NCI-H1694 (cell line): ENCODE measurements at regions not wholly inside any gene's neighbourhood (a gene's known extent, or its start where the extent isn't known, plus 50 kb on each side); places are given as distances from the start of the nearest gene placed in this dataset.
"Not testable (repeated sequence)": the region's sequence is repeated elsewhere in the genome, so short reads cannot be mapped to it uniquely, and the experiment has no call there.

Source experiments
- DNase-seq: peaks from one replicate; lab custom pipeline; 2025; lab: John Stamatoyannopoulos, UW

DNA sequence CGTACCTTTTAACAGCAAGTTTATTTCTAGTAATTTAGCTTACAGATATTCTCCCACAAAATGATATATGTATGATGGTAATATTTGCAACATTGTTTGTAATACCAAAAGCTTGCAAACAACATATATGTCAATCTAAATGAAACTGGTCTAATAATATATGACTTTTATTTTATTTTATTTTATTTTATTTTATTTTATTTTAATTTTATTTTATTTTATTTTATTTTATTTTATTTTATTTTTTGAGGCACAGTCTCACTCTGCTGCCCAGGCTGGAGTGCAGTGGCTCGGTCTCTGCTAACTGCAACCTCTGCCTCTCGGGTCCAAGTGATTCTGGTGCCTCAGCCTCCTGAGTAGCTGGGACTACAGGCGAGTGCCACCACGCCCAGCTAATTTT is 94.6 kb upstream of the ABCA1 start:
- not testable (repeated sequence) for DNase-seq

DNA sequence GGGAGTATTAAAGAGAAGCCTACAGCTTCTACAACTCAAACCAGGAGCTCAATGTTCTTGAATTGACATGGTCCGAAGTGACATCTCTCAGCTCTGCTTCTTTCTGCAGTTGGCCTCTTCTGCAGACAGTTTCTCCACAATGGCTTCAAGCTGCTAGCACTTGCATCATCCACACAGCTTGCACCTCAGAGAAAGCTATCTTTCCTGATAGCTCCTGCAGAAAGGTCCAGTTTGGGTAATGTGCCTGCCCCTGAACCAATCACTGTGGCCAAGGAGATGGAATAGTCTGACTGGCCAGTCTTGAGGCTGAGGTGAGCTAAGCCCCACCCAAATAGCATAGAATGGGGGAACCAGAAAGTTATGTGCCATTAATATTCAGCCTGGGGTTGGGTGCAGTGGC is 95.8 kb upstream of the ABCA1 start:
- DNase-seq, result no peak

DNA sequence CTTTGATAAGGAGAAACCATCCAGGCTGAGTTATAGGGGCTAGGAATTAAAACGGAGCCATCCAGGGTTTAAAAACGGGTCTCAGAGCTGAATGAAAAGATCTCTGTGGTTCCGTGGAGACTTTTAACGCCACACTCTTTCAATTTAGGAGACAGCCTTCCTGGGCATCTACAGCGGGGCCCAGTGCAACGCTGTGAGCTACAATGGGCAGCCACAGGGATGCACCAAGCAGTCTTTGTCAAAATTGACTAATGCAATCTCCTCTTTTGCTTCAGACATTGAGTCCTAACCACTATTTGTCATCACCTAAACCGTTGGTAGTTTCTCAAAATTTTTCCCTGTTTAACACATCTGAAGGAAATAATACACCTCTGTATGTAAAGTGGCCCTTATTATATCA is 96.6 kb upstream of the ABCA1 start:
- no peak for DNase-seq

DNA sequence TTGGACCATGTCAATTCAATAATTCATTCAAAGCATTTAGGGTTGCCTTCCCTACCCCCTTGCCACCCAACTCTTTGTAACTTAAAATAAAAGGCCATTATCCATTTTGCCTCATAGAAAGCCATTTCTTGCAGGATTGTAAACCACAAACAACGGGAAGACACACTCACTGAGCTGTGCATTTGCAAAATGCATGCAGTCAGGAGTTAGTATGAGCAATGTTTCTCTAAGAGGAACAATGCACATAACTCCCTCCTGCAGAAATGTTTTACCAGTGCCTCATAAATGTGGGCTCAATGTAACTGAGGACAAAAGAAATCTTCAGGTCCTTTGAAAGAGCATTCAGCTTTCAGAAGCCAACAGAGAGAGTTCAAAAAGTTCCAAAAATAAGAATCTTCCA is 98.5 kb upstream of the ABCA1 start:
- DNase-seq, result no peak

DNA sequence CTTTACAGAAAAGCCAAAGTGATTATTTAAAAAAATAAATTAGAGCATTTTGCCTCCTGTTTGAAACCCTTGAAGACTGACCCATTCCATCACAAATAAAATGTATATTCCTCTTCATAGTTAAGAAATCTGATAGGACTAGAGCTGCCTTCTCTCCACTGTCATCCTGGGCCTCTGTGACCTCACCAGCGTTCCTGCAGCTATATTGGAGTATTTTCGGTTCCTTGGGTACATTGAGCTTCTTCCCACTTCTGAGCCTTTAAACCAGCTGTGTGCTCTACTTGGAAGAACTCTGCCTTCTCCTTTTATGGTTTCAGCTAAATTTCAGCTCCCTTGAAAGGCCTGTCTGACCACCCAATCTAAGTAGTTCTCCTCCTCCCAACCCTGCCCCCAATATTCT is 99.1 kb upstream of the ABCA1 start:
- DNase-seq, result no peak

DNA sequence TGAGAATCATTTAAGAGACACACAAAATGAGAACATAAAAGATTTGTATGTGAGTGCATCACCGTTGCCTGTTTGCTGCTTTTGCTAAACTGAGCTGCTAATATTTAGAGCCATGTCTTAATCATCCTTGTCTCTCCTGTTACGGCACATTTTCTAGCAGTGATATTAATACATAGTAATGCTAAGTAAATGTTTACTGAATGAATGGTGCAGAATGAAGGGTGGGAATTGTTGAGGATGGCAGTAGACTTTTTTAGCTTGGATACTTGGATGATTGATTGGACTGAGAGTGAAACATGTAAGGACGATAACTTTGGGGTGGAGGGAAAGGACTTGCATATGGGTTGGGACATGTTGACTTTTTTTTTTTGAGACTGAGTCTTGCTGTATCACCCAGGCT is 102.3 kb upstream of the ABCA1 start:
- no peak for DNase-seq

DNA sequence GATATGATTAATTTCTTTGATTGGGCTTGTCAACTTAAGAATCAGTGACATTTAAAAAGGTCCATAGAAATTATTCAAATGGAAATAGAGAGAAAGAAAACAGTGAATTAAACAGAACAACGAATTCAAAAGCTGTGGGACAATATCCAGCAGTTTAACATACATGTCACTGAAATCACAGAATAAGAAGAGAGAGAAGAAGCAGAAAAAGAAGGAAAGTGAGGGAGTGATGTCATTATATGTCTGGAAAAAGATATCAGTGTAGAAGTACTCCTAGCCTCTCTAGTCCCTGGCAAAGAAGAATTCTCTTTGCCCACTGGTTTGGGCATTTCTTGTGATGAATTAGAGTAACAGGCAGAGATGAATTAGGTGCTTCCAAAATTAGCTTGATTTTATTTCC is 109.2 kb upstream of the ABCA1 start:
- DNase-seq, result no peak

DNA sequence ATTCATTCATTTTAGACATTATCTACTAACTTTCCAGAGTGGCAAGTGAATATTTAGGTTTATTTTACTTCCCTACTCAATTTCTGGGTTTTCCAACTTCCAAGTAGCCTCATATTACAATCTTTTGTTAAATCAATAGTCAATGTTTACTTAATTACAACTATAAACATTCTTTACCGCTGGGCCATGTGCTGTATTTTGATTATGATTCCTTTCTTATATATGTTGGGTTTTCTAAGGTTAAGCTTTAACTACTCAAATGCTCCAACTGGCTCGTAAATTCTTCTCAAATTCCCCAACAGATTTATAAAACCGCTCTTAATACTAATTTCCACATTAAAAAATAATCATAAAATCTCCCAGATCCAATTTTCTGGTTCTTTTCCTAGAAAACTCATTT is 110.1 kb upstream of the ABCA1 start:
- no peak for DNase-seq

DNA sequence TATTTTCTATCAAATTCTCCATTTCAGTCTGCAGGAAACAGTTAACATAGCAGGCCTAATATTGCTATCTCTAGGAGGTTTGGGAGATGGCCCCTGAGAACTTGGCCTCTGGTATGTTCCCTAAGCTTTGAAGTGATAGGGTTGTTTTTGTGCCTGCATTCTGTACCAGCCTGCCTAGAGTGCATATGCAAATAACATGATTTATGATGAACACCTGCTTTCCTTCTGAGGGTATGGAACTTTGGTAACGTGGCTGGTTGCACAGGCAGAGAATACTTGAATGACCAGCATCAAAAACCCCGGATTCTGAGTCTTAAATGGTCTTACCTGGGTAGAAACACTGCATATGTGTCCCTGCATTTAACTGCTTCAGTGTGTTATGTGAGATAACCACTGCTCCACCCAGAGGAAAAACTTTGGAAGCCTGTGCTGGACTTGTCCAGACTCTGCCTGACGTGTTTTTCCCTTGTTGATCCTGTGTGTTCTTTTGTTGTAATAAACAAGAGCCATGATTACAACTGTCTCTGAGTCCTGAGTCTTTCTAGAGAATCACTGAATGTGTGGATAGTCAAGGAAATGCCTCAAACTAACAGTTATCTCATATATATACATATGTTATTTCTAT is 111.3 kb upstream of the ABCA1 start:
- no peak for DNase-seq

DNA sequence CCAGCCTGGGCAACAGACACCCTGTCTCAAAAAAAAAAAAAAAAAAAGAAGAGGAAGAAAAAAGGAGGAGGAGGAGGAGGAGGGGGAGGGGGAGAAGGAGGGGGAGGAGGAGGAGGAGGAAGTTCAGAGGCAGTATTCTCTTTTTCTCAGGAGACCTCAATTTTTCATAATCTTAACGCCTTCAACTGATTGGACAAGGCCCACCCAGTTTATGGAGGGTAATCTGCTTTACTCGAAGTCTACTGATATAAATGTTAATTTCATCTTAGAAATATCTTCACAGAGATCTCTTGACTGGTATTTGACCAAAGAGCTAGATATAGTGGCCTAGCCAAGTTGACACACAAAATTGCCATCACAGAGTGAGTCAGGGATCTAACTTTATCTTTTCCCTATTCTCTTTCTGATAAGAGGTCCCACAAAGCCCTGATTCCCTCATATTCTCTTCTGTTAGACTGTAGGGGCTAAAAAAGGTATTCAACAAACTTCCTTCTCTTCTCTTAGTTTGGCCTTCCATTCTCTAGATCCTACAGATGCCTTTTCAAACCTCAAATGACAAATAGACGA is 115.5 kb upstream of the ABCA1 start:
- DNase-seq, result no peak

DNA sequence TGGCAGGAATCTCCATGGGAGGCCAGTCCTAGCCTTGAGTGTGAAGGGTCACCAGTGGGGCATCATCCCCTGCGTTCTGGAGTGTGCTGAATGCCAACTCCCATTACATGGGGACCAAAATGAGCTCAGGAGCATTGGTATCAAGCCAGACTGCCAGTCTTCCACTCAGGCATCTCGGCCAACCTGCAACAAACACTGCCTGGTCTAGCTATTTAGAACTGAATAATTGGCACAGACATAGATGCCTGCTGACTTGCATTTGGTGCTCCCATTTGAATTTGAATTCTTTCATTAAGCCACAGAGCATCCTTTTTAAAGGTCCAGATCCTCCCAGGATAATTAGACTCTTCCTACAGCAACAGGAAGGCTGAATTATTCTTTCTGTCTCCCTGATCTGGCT is 116.6 kb upstream of the ABCA1 start:
- DNase-seq, result no peak

DNA sequence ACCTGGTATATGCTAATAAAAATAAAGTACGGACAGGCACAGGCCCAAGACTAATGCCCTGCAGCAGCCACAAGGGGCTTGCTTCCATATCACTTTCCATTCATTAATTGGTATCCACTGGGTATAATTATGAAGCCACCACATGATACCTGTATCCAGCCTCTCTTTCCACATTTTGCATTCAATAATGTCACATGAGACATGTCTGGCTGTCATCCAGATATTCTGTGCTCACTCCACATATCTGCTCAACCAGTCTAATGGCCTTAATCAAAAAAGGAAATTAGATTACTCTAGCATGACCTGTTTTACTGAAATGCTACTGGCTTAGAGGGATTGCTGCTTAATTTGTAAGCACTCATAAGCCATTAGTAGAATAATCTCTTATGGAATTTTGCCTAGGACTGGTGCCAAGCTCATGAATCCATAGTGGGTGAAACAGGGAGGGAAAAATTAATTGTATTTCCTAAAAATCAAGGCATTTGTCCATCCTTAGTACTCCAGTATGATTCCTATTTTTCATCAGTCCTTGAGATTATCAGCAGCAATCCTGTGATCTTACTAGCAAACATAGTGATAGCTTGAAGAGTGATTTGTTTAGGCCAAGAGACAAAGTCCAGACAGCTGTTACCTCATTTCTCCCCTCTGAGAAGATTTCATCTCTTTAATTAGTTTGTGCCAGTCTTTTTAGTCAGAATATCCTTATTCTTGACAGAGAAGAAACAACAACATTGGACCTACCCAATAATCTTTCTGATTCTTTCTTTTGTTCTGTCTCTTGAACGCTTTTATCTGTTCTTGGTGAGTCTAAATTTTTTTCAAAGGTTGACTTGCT is 119.2 kb upstream of the ABCA1 start:
- DNase-seq, result no peak

DNA sequence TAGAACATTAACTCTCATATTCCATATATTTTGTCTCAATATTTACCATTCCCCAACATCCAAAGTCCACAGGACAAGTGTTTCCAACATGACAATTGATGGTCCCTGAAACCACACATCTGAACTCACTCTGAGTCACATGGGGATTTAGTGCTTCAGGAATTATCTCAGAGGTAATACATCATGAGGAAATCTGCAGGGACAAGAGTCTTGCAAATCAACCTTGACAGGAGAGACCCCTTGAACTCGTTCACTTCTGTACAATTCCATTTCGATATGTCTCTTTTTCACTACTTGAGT is 119.7 kb upstream of the ABCA1 start:
- no peak for DNase-seq

DNA sequence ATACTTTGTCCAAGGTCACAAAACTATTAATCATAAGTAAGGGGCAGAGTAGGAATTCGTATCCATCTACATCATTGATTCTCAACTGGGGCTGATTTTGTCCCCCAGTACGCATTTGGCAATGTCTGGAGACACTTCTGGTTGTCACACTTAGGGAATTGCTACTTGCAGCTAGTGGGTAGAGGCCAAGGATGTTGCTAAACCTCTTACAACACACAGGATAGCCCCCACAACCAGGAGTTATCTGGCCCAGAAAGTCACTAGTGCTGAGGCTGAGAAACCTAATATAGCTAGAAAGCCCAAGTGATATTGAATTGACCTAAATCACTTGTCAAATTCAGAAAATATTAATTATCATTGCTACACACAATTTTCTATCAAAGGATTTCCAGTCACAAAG is 120.4 kb upstream of the ABCA1 start:
- no peak for DNase-seq

DNA sequence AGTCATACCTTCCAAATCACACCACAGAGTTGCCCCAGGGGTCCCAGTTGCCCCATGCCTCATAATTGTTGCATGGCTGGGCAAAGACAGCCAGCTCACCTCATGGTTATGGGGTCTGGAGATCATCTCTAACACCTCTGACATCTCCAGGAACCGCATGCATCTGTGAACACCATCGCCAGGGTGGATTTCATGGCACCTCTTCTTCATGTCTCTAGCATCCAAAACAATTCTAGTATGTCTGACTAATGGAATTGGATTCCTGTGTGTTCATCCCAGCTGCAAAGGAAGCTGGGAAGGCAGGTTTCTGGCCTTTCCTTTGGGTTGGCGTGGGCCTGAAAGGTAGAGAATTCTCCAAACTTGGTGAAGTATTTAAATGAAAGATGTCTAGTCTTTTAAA is 122.3 kb upstream of the ABCA1 start:
- no peak for DNase-seq

DNA sequence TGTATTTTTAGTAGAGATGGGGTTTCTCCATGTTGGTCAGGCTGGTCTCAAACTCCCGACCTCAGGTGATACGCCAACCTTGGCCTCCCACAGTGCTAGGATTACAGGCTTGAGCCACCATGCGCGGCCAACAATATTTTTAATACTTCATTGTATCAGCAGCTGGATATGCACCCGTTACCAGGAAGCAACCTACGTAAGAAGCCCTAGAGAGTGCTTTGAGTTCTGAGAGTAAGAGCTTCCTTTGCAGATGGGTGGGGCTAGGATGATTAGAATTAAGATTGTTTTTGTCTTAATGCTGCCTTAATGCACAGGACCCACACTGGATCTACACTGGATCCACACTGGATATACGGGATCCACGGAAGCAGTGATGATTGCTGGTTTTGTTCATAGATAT is 123.9 kb upstream of the ABCA1 start:
- no peak for DNase-seq

DNA sequence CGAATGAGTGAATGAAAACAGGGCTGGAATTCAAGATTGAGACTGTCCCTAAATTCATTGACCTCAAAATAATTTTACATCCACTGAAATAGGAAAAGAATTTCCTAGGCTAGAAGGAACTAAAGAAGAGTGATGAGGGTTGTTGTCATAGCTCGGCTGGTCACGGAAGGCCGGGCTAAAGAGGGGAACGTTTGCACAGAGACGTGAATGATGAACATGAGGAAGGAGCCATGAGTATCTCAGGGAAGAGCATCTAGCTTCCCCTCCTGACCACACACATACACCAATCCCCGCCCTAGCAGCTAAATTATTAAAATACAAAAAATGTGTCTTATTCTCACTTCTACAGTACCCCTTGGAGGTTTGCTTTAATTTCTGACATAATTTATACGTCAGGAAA is 124.4 kb upstream of the ABCA1 start:
- no peak for DNase-seq

DNA sequence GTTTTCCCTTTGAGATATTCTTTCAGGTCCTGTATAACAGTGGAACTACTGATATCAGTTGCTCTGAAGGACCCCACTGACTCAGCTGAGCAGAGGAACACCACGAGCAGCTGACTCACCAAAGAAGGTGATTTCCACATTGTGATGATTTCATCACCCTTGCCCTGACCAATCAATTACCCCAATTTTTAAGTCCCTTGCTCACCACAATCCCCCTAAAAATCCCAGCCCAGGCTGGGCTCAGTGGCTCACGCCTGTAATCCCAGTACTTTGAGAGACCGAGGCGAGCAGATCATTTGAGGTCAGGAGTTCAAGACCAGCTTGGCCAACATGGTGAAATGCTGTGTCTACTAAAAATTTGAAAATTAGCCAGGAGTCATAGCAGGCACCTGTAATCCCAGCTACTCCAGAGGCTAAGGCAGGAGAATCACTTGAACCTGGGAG is 125.3 kb upstream of the ABCA1 start:
- DNase-seq, result no peak

DNA sequence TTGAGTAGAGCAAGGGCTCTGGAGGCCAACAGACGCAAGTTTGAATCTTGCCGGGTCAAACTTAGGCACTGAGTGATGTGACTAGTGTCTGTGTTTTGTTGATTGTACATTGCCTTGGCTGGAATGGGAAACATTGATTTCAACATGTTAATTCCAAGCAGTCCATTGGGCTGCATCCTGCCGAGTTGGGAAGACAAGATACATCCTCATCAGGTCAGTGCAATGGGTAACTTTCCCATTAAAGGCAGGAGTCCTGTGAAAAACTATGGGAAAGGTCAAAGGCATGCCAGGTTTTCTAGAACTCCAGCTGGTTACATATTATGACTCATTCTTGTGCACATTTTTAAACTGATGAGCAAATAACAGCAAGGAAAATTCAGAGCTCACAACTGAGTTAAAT is 126.5 kb upstream of the ABCA1 start:
- no peak for DNase-seq

DNA sequence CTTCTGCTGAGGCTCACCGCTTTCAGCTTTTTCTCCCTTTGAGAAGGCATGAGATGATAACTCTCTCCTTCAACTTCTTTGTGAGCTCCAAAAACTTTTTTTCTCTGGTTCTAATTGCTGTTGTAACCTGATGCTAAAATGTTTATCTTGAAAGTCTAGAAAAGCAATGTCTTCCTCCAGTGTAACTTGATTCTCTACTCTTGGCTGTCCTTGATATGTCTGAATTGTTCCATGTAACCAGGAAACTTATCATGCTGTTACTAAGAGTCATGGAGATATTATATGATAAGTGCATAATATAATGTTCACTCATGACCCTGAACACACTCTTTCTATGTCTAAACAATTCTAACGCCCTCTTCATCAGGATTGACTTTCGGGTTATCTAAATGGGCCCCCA is 128.0 kb upstream of the ABCA1 start:
- no peak for DNase-seq

DNA sequence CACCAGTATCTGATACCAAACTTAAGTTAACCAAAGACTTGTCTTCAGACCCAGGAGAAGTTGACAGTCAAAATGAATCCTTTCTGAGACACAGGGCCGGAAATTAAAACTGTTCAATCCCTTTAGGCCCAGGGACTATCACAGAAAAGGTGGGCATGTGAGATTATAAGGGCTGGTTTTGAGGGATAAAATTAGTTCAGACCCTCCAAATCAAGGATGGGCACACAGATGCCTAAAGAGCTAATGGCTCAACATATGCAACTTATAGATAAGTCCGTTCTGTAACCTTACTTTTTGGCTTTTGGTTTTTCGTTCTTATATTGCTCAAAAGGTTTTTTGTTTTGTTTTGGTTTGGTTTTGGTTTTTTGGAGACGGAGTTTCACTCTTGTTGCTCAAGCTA is 129.6 kb upstream of the ABCA1 start:
- DNase-seq, result no peak

DNA sequence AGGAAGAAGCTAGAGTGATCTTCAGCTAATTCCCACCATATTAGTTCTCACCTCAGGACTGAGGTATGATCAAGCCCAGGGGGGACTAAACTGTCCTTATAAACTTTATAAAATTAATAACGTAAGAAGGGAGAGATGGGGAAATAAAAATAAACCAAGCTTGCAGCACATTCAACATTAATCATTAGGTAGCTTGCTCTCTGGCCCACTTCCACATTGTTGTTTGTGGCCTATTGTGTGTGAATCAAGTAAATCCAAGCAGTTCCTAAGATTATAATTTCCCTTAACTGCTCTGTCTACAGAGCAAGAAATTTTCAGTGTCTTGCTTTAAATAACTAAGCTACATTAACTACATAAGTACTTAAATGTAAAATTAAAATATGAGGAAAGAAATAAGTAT is 131.3 kb upstream of the ABCA1 start:
- no peak for DNase-seq

DNA sequence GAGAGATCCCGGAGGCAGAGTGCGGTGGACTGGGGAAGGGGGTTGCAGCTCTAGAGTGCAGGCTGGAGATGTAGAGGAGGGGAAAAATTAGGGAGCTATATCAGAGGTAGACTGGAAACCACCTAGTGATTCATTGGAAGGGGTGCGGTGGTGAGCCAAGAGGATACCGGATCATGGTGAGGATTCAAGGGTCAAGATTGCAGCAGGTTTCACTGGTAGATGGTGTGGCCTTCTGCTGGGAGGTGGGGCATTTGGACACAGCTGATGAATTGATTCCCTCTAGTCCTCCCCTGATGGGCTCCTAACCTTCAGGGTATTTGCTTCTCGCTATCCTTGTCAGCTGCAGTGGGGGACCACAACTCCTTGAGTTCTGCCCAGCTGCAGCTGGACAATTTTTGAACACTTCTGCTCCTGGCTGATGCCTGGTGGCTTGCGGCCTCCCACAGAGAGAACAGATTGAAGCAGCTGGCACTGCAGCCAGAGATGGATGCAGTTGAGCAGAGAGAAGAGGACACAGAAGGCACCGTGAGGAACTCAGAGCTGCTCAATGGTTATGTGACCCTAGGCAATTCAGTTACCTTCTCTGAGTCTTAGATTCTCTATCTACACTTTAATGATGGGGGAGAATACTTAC is 134.4 kb upstream of the ABCA1 start:
- peak; percentile 54 for DNase-seq
